HEK293 (cell line): ENCODE measurements at regions not wholly inside any gene's neighbourhood (a gene's known extent, or its start where the extent isn't known, plus 50 kb on each side); places are given as distances from the start of the nearest gene placed in this dataset.

Experiments used
- CTCF ChIA-PET: fragments of 350-600 bp; formaldehyde crosslinking; extraction: SDS; loops from one replicate; lab custom pipeline; 2021; ENCODE audit warnings: antibody characterized with exemption; lab: Yijun Ruan, JAX
- POLR2A ChIA-PET: fragments of 300-600 bp; formaldehyde crosslinking; extraction: SDS; loops from one replicate; lab custom pipeline; 2020; ENCODE audit warnings: antibody characterized with exemption, inconsistent platforms; lab: Yijun Ruan, JAX
- H3K27ac ChIP-seq: fragments of 200-500 bp; sonication (Bioruptor generic); 2 replicates; pipeline ENCODE4 v1.5.1; 2014; ENCODE audit warnings: low read depth, low read length, control low read depth, inconsistent platforms; ENCODE audit errors: extremely low read depth
- H3K36me3 ChIP-seq, 2 experiments: fragments of 200-500 bp in 1 of 2; sonication (Bioruptor generic) in 1 of 2; 1 replicate in 1 of 2; 2 replicates in 1 of 2; pipeline ENCODE4 v1.5.1; 2014 to 2017; ENCODE audit warnings: inconsistent platforms in 2 of 2, low read length in 2 of 2; ENCODE audit not compliant: control insufficient read depth in 2 of 2, insufficient read depth in 1 of 2
- H3K4me1 ChIP-seq: fragments of 200-500 bp; sonication (Bioruptor generic); 2 replicates; pipeline ENCODE4 v1.5.1; 2014; ENCODE audit warnings: mild to moderate bottlenecking, low read length, inconsistent platforms; ENCODE audit not compliant: control insufficient read depth, insufficient read depth
- H3K4me3 ChIP-seq: 2 replicates; pipeline ENCODE4 v1.5.1; 2011; ENCODE audit warnings: low read depth, mild to moderate bottlenecking, control low read depth, low read length, moderate library complexity
- H3K9me3 ChIP-seq: fragments of 200-500 bp; sonication (Bioruptor generic); 2 replicates; pipeline ENCODE4 v1.5.1; 2014; ENCODE audit warnings: low read depth, low read length, inconsistent platforms; ENCODE audit not compliant: control insufficient read depth, insufficient read depth
- GFI1B ChIP-seq: fragments of 450-650 bp; formaldehyde crosslinking; IDR thresholded peaks from 2 replicates; pipeline ENCODE4 v1.5.1; 2016; ENCODE audit warnings: missing biosample characterization, missing genetic modification characterization
- GLI4 ChIP-seq: fragments of 450-650 bp; formaldehyde crosslinking; IDR thresholded peaks from 2 replicates; pipeline ENCODE4 v1.5.1; 2016; ENCODE audit warnings: missing biosample characterization, missing genetic modification characterization
- KLF9 ChIP-seq: fragments of 450-650 bp; formaldehyde crosslinking; IDR thresholded peaks from 2 replicates; pipeline ENCODE4 v1.5.1; 2016; ENCODE audit warnings: missing biosample characterization, missing genetic modification characterization, low read depth
- OSR2 ChIP-seq: fragments of 450-650 bp; formaldehyde crosslinking; IDR thresholded peaks from 2 replicates; pipeline ENCODE4 v1.5.1; 2016; ENCODE audit warnings: missing biosample characterization, missing genetic modification characterization
- RBAK ChIP-seq: fragments of 450-650 bp; formaldehyde crosslinking; IDR thresholded peaks from 2 replicates; pipeline ENCODE4 v1.5.1; 2016; ENCODE audit warnings: missing biosample characterization, missing genetic modification characterization
- SCRT1 ChIP-seq: fragments of 450-650 bp; formaldehyde crosslinking; IDR thresholded peaks from 2 replicates; pipeline ENCODE4 v1.5.1; 2016; ENCODE audit warnings: missing biosample characterization, missing genetic modification characterization, borderline replicate concordance
- SP3 ChIP-seq: fragments of 450-650 bp; formaldehyde crosslinking; IDR thresholded peaks from 2 replicates; pipeline ENCODE4 v1.5.1; 2016; ENCODE audit warnings: missing biosample characterization, missing genetic modification characterization
- ZBTB7A ChIP-seq: fragments of 450-650 bp; formaldehyde crosslinking; IDR thresholded peaks from 2 replicates; pipeline ENCODE4 v1.5.1; 2016; ENCODE audit warnings: low read depth, missing biosample characterization, missing genetic modification characterization
- ZNF174 ChIP-seq: fragments of 450-650 bp; formaldehyde crosslinking; IDR thresholded peaks from 2 replicates; pipeline ENCODE4 v1.5.0; 2017; ENCODE audit warnings: missing biosample characterization, mild to moderate bottlenecking, missing genetic modification characterization
- ZNF175 ChIP-seq: fragments of 450-650 bp; formaldehyde crosslinking; IDR thresholded peaks from 2 replicates; pipeline ENCODE4 v1.5.1; 2016; ENCODE audit warnings: missing biosample characterization, missing genetic modification characterization
- ZNF223 ChIP-seq: fragments of 450-650 bp; formaldehyde crosslinking; IDR thresholded peaks from 2 replicates; pipeline ENCODE4 v1.5.1; 2016; ENCODE audit warnings: missing biosample characterization, missing genetic modification characterization
- ZNF311 ChIP-seq: fragments of 450-650 bp; formaldehyde crosslinking; IDR thresholded peaks from 2 replicates; pipeline ENCODE4 v1.5.1; 2017; ENCODE audit warnings: missing biosample characterization, missing genetic modification characterization, borderline replicate concordance
- ZNF423 ChIP-seq: fragments of 450-650 bp; formaldehyde crosslinking; IDR thresholded peaks from 2 replicates; pipeline ENCODE4 v1.5.1; 2016; ENCODE audit warnings: missing biosample characterization, missing genetic modification characterization
- ZNF548 ChIP-seq: fragments of 450-650 bp; formaldehyde crosslinking; IDR thresholded peaks from 2 replicates; pipeline ENCODE4 v1.5.1; 2016; ENCODE audit warnings: missing biosample characterization, missing genetic modification characterization
- ZNF555 ChIP-seq: fragments of 450-650 bp; formaldehyde crosslinking; conservative IDR thresholded peaks from 2 replicates; pipeline ENCODE4 v1.5.1; 2017; ENCODE audit warnings: missing biosample characterization, mild to moderate bottlenecking, missing genetic modification characterization, inconsistent platforms
- ZNF558 ChIP-seq: fragments of 450-650 bp; formaldehyde crosslinking; IDR thresholded peaks from 2 replicates; pipeline ENCODE4 v1.5.1; 2016; ENCODE audit warnings: missing biosample characterization, missing genetic modification characterization
- ZNF624 ChIP-seq: fragments of 450-650 bp; formaldehyde crosslinking; IDR thresholded peaks from 2 replicates; pipeline ENCODE4 v1.5.1; 2017; ENCODE audit warnings: missing biosample characterization, missing genetic modification characterization
- ZNF76 ChIP-seq: fragments of 450-650 bp; formaldehyde crosslinking; IDR thresholded peaks from 2 replicates; pipeline ENCODE4; 2016; ENCODE audit warnings: low read depth, missing biosample characterization, missing genetic modification characterization, borderline replicate concordance
- TF ChIP-seq, protein P1 (sequence below): fragments of 450-650 bp; formaldehyde crosslinking; IDR thresholded peaks from 2 replicates; pipeline ENCODE4 v1.5.1; 2016; ENCODE audit warnings: missing biosample characterization, missing genetic modification characterization
- TF ChIP-seq, protein P2 (sequence below): fragments of 450-650 bp; formaldehyde crosslinking; IDR thresholded peaks from 2 replicates; pipeline ENCODE4 v1.5.1; 2016; ENCODE audit warnings: missing biosample characterization, missing genetic modification characterization
- TF ChIP-seq, protein P3 (sequence below): fragments of 450-650 bp; formaldehyde crosslinking; IDR thresholded peaks from 2 replicates; pipeline ENCODE4 v1.5.1; 2016; ENCODE audit warnings: missing biosample characterization, missing genetic modification characterization
- TF ChIP-seq, protein P4 (sequence below): fragments of 450-650 bp; formaldehyde crosslinking; IDR thresholded peaks from 2 replicates; pipeline ENCODE4 v1.5.1; 2016; ENCODE audit warnings: missing biosample characterization, missing genetic modification characterization
- TF ChIP-seq, protein P5 (sequence below): fragments of 450-650 bp; formaldehyde crosslinking; IDR thresholded peaks from 2 replicates; pipeline ENCODE4 v1.5.1; 2016; ENCODE audit warnings: missing biosample characterization, missing genetic modification characterization, borderline replicate concordance
- TF ChIP-seq, protein P6 (sequence below): fragments of 450-650 bp; formaldehyde crosslinking; IDR thresholded peaks from 2 replicates; pipeline ENCODE4 v1.5.1; 2016; ENCODE audit warnings: missing biosample characterization, missing genetic modification characterization

DNA sequence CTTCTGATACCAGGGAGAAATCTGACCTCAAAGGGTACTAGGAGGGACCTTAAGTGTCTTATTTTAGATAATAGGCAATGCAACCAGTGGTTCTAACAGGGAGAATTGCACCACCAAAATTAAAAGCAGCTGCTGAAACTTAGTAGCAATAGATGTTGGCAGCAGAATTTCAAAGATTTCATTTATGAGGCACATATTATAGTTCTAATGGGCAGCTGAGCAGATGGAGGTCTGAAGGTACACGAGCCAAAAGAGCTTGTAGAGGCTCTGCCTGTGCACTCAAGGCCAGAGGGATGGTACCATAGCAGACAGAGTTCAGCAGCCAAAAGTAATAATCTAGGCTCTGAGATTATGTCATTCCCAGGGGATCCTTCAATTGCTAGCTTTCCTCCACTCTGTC is 87.3 kb upstream of the NCKAP5 start (continued):
- TF ChIP-seq ZNF76 (tag by site-specific recombination) (no peak), KLF9 (no peak), ZNF223 (tag by site-specific recombination) (no peak), RBAK (no peak)
- TF ChIP-seq, protein P1, sequence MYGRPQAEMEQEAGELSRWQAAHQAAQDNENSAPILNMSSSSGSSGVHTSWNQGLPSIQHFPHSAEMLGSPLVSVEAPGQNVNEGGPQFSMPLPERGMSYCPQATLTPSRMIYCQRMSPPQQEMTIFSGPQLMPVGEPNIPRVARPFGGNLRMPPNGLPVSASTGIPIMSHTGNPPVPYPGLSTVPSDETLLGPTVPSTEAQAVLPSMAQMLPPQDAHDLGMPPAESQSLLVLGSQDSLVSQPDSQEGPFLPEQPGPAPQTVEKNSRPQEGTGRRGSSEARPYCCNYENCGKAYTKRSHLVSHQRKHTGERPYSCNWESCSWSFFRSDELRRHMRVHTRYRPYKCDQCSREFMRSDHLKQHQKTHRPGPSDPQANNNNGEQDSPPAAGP (tag by site-specific recombination) = no peak
- TF ChIP-seq, protein P2, sequence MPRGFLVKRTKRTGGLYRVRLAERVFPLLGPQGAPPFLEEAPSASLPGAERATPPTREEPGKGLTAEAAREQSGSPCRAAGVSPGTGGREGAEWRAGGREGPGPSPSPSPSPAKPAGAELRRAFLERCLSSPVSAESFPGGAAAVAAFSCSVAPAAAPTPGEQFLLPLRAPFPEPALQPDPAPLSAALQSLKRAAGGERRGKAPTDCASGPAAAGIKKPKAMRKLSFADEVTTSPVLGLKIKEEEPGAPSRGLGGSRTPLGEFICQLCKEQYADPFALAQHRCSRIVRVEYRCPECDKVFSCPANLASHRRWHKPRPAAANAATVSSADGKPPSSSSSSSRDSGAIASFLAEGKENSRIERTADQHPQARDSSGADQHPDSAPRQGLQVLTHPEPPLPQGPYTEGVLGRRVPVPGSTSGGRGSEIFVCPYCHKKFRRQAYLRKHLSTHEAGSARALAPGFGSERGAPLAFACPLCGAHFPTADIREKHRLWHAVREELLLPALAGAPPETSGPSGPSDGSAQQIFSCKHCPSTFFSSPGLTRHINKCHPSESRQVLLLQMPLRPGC = no peak
- TF ChIP-seq, protein P3, sequence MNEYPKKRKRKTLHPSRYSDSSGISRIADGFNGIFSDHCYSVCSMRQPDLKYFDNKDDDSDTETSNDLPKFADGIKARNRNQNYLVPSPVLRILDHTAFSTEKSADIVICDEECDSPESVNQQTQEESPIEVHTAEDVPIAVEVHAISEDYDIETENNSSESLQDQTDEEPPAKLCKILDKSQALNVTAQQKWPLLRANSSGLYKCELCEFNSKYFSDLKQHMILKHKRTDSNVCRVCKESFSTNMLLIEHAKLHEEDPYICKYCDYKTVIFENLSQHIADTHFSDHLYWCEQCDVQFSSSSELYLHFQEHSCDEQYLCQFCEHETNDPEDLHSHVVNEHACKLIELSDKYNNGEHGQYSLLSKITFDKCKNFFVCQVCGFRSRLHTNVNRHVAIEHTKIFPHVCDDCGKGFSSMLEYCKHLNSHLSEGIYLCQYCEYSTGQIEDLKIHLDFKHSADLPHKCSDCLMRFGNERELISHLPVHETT (tag by site-specific recombination) = no peak

DNA sequence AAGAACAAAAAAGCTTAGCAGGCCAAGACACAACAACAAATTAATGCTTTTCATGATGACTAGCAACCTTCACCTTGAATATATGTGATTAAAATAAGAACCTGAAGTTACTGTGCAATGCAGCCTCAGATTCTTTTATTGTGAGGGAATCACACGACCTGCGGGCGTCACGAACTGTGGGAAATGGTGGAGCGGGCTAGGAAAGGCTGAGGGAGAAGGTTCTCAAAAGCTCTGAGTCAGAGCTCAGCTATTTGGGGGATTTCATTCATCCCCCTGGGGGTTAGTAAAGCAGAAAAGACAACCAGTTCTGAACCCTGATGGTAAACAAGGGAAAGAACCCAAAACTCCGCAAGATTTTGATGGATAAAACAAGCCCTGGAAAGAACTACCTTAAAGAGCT is 89.3 kb upstream of the NCKAP5 start:
- no peak overlapping the region for H3K4me3 ChIP-seq
- H3K9me3 ChIP-seq = no peaks in the 10 kb centered on the region
- ChIA-PET POLR2A (no interaction called here), CTCF (interaction anchor here (0.7 to 0.9 kb wide), 2 partner anchors 16 to 17 kb away, joined by 3 read pairs; no protein-coding TSS in a partner anchor)
- peaks cover 6% of the 10 kb centered on the region for H3K4me1 ChIP-seq
- no peaks in the 10 kb centered on the region for H3K36me3 ChIP-seq
- H3K27ac ChIP-seq = no peak overlapping the region
- TF ChIP-seq, protein P4, sequence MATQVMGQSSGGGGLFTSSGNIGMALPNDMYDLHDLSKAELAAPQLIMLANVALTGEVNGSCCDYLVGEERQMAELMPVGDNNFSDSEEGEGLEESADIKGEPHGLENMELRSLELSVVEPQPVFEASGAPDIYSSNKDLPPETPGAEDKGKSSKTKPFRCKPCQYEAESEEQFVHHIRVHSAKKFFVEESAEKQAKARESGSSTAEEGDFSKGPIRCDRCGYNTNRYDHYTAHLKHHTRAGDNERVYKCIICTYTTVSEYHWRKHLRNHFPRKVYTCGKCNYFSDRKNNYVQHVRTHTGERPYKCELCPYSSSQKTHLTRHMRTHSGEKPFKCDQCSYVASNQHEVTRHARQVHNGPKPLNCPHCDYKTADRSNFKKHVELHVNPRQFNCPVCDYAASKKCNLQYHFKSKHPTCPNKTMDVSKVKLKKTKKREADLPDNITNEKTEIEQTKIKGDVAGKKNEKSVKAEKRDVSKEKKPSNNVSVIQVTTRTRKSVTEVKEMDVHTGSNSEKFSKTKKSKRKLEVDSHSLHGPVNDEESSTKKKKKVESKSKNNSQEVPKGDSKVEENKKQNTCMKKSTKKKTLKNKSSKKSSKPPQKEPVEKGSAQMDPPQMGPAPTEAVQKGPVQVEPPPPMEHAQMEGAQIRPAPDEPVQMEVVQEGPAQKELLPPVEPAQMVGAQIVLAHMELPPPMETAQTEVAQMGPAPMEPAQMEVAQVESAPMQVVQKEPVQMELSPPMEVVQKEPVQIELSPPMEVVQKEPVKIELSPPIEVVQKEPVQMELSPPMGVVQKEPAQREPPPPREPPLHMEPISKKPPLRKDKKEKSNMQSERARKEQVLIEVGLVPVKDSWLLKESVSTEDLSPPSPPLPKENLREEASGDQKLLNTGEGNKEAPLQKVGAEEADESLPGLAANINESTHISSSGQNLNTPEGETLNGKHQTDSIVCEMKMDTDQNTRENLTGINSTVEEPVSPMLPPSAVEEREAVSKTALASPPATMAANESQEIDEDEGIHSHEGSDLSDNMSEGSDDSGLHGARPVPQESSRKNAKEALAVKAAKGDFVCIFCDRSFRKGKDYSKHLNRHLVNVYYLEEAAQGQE (tag by site-specific recombination) = no peak
- no peak for TF ChIP-seq GFI1B (tag by site-specific recombination)
- TF ChIP-seq OSR2 = no peak
- no peak for TF ChIP-seq ZNF558
- no peak for TF ChIP-seq ZBTB7A
- TF ChIP-seq, protein P5, sequence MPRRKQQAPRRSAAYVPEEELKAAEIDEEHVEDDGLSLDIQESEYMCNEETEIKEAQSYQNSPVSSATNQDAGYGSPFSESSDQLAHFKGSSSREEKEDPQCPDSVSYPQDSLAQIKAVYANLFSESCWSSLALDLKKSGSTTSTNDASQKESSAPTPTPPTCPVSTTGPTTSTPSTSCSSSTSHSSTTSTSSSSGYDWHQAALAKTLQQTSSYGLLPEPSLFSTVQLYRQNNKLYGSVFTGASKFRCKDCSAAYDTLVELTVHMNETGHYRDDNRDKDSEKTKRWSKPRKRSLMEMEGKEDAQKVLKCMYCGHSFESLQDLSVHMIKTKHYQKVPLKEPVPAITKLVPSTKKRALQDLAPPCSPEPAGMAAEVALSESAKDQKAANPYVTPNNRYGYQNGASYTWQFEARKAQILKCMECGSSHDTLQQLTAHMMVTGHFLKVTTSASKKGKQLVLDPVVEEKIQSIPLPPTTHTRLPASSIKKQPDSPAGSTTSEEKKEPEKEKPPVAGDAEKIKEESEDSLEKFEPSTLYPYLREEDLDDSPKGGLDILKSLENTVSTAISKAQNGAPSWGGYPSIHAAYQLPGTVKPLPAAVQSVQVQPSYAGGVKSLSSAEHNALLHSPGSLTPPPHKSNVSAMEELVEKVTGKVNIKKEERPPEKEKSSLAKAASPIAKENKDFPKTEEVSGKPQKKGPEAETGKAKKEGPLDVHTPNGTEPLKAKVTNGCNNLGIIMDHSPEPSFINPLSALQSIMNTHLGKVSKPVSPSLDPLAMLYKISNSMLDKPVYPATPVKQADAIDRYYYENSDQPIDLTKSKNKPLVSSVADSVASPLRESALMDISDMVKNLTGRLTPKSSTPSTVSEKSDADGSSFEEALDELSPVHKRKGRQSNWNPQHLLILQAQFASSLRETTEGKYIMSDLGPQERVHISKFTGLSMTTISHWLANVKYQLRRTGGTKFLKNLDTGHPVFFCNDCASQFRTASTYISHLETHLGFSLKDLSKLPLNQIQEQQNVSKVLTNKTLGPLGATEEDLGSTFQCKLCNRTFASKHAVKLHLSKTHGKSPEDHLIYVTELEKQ (tag by site-specific recombination) = no peak
- no peak for TF ChIP-seq ZNF548 (tag by site-specific recombination)
- TF ChIP-seq ZNF174 (tag by site-specific recombination) = no peak
- no peak for TF ChIP-seq ZNF555
- no peak for TF ChIP-seq SP3 (tag by site-specific recombination)
- TF ChIP-seq ZNF624 (tag by site-specific recombination) = no peak
- TF ChIP-seq, protein P6, sequence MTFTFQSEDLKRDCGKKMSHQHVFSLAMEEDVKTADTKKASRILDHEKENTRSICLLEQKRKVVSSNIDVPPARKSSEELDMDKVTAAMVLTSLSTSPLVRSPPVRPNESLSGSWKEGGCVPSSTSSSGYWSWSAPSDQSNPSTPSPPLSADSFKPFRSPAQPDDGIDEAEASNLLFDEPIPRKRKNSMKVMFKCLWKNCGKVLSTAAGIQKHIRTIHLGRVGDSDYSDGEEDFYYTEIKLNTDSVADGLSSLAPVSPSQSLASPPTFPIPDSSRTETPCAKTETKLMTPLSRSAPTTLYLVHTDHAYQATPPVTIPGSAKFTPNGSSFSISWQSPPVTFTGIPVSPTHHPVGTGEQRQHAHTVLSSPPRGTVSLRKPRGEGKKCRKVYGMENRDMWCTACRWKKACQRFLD (tag by site-specific recombination) = no peak
- no peak for TF ChIP-seq ZNF311 (tag by site-specific recombination)
- no peak for TF ChIP-seq SCRT1 (tag by site-specific recombination)
- no peak for TF ChIP-seq ZNF423 (tag by site-specific recombination)
- TF ChIP-seq GLI4 (tag by site-specific recombination) = no peak
- no peak for TF ChIP-seq ZNF175
